OCI-LY7 (cell line): ENCODE measurements at regions not wholly inside any gene's neighbourhood (a gene's known extent, or its start where the extent isn't known, plus 50 kb on each side); places are given as distances from the start of the nearest gene placed in this dataset.

ENCODE experiments used
- EZH2phosphoT487 ChIP-seq: fragments of 200-600 bp; sonication (generic); IDR thresholded peaks from 2 replicates; pipeline ENCODE4 v1.6.1; 2018; ENCODE audit warnings: low read depth, borderline replicate concordance, mild to moderate bottlenecking, mixed run types, antibody characterized with exemption, low read length, moderate library complexity, mixed read lengths
- TF ChIP-seq, protein P1 (sequence below): fragments of 200-600 bp; sonication (generic); conservative IDR thresholded peaks from 2 replicates; pipeline ENCODE4 v1.5.1; 2014; ENCODE audit warnings: mild to moderate bottlenecking, antibody characterized with exemption, low read length, moderate library complexity, mixed read lengths

DNA sequence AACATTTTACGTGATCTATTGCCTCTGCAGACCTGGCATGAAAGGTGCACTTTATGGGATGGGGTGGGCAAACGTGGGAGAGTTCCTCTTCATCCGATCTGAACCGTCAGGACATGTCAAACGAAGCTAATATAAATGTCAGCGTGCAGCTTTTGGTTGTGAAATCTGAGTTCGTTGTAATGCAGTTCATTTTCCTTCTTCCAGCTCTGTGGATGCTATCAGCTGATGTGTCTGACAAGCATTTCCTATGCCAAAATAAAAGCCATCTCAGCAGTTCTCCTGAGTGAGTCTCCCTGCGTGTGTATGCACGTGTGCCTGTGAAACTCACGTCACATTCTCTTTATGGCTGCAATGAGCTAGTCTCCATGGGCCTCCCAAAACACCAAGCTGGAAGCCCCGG, 512.3 kb downstream of the MCTP2 start:
- TF ChIP-seq, protein P1, sequence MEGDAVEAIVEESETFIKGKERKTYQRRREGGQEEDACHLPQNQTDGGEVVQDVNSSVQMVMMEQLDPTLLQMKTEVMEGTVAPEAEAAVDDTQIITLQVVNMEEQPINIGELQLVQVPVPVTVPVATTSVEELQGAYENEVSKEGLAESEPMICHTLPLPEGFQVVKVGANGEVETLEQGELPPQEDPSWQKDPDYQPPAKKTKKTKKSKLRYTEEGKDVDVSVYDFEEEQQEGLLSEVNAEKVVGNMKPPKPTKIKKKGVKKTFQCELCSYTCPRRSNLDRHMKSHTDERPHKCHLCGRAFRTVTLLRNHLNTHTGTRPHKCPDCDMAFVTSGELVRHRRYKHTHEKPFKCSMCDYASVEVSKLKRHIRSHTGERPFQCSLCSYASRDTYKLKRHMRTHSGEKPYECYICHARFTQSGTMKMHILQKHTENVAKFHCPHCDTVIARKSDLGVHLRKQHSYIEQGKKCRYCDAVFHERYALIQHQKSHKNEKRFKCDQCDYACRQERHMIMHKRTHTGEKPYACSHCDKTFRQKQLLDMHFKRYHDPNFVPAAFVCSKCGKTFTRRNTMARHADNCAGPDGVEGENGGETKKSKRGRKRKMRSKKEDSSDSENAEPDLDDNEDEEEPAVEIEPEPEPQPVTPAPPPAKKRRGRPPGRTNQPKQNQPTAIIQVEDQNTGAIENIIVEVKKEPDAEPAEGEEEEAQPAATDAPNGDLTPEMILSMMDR, result no peak
- TF ChIP-seq EZH2phosphoT487, result no peak
